ENCODE measurements at regions not wholly inside any gene's neighbourhood (a gene's known extent, or its start where the extent isn't known, plus 50 kb on each side); places are given as distances from the start of the nearest gene placed in this dataset.

DNA sequence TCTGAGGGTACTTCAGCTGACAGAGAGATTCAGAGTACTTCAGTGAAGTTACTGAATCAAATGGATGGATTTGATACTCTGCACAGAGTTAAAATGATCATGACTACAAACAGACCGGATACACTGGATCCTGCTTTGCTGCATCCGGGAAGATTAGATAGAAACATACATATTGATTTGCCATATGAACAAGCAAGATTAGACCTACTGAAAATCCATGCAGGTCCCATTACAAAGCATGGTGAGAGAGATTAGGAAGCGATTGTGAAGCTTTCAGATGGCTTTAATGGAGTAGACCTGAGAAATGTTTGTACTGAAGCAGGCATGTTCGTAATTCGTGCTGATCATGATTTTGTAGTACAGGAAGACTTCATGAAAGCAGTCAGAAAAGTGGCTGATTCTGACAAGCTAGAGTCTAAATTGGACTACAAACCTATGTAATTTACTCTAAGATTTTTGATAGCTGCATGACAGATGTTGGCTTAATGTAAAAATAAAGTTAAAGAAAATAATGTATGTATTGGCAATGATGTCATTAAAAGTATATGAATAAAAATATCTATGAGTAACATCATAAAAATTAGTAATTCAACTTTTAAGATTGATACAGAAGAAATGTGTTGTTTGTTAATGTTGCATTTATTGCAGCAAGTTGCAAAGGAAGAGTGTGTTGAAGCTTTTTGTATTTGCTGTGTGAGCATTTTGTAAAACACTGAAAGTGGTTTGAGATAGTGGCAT, 136.1 kb upstream of the RAP1B start:
- H3K36me3 ChIP-seq (replicated peaks in 1 of 2) = no peaks in the 10 kb centered on the region
- H3K27me3 ChIP-seq = no peaks in the 10 kb centered on the region
- intact Hi-C loops (cut with DNase I) = no loop called here
- H3K9me3 ChIP-seq (replicated peaks in 1 of 3) = no peaks in the 10 kb centered on the region
- no peak for TF ChIP-seq POLR2A (IDR thresholded peaks at IDR 0.05)
- no peak overlapping the region for H3K27ac ChIP-seq
- DNase-seq = no peak
- no peak overlapping the region for H3K4me3 ChIP-seq
- no peaks in the 10 kb centered on the region for H3K4me1 ChIP-seq (replicated peaks in 1 of 2)
- 88 to 94% (median 90%) methylated on average over 5 of the region's 5 CpGs for WGBS, 4 donors

DNA sequence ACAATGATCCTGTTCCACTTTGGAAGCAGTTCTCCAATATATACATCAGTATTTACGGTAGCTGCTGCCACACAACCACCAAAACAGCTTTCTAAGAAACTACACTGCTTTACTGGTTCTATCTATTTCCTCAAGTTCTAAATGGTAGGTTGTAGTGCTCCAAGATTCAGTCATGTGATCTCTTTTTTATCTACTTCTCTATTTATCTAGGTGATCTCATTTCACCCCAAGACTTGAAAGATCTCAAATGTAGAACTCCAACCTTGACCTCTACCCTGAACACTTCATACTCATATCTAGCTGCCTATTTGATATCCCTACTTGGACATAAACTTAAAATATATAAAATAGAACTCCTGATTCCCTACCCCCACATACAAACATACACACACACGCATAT, 133.9 kb upstream of the RAP1B start:
- intact Hi-C loops (cut with DNase I) = no loop called here
- Histone ChIP-seq H3K36me3 (replicated peaks in 1 of 2) (no peaks in the 10 kb centered on the region), H3K4me1 (replicated peaks in 1 of 2) (no peaks in the 10 kb centered on the region), H3K27ac (no peak overlapping the region), H3K9me3 (replicated peaks in 1 of 3) (no peaks in the 10 kb centered on the region), H3K4me3 (no peak overlapping the region), H3K27me3 (no peaks in the 10 kb centered on the region)
- TF ChIP-seq POLR2A (IDR thresholded peaks at IDR 0.05) = no peak
- TF ChIP-seq, protein P1, sequence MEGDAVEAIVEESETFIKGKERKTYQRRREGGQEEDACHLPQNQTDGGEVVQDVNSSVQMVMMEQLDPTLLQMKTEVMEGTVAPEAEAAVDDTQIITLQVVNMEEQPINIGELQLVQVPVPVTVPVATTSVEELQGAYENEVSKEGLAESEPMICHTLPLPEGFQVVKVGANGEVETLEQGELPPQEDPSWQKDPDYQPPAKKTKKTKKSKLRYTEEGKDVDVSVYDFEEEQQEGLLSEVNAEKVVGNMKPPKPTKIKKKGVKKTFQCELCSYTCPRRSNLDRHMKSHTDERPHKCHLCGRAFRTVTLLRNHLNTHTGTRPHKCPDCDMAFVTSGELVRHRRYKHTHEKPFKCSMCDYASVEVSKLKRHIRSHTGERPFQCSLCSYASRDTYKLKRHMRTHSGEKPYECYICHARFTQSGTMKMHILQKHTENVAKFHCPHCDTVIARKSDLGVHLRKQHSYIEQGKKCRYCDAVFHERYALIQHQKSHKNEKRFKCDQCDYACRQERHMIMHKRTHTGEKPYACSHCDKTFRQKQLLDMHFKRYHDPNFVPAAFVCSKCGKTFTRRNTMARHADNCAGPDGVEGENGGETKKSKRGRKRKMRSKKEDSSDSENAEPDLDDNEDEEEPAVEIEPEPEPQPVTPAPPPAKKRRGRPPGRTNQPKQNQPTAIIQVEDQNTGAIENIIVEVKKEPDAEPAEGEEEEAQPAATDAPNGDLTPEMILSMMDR (IDR thresholded peaks at IDR 0.05) = no peak
- WGBS, 4 donors = 97 to 98% (median 97%) methylated on average over 2 of the region's 2 CpGs
- DNase-seq = no peak

DNA sequence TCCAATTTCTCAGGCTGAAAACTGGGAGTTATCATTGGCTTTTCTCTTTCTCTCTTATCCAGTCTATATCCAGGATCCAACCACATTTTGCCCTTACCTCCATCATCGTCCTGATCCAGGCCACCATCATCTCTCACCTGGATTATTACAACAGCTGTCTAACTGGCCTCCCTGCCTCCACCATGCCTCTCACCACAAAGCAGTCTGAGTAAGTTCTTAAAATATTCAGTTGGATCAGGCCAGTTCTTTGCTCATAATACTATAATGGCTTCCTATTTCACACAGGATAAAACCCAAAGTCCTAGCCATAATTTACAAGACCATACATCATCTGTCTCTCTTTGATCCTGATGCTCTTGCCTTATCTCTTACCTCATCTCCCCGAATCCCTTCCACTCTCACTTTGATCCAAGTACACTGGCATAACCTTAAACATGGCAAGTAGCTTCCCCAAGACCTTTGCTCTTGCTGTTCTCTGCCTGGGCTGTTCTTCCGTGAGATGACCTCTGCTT, 133.4 kb upstream of the RAP1B start:
- Histone ChIP-seq H3K4me3 (no peak overlapping the region), H3K27ac (no peak overlapping the region), H3K9me3 (replicated peaks in 1 of 3) (no peaks in the 10 kb centered on the region), H3K36me3 (replicated peaks in 1 of 2) (no peaks in the 10 kb centered on the region), H3K4me1 (replicated peaks in 1 of 2) (no peaks in the 10 kb centered on the region), H3K27me3 (no peaks in the 10 kb centered on the region)
- intact Hi-C loops (cut with DNase I) = no loop called here
- TF ChIP-seq POLR2A (IDR thresholded peaks at IDR 0.05) = no peak
- TF ChIP-seq, protein P1 (IDR thresholded peaks at IDR 0.05) = no peak
- DNase-seq = no peak
- WGBS, 4 donors = 74 to 80% (median 78%) methylated on average over 3 of the region's 3 CpGs

DNA sequence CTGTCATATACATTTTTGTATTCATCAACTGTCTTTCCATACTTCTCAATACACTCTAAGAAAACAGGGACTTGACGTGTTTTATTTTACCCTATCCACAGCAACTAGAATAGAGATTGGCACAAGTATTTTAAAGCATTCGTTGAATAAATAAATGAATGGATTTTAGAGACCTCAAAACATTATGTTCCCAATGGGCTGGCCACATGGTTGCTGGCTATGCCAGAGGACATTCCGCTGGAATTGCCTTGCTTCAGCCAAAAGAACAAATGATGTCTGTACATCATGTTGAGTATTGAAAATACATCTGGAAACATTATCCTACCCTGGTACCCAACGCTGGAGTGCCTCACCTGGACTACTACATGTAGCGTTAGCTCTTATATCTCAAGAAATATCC, 132.8 kb upstream of the RAP1B start:
- no peak for TF ChIP-seq POLR2A (IDR thresholded peaks at IDR 0.05)
- TF ChIP-seq, protein P1 (IDR thresholded peaks at IDR 0.05) = no peak
- no peak for DNase-seq
- Histone ChIP-seq H3K27me3 (no peaks in the 10 kb centered on the region), H3K4me1 (replicated peaks in 1 of 2) (no peaks in the 10 kb centered on the region), H3K4me3 (no peak overlapping the region), H3K9me3 (replicated peaks in 1 of 3) (no peaks in the 10 kb centered on the region), H3K36me3 (replicated peaks in 1 of 2) (no peaks in the 10 kb centered on the region), H3K27ac (no peak overlapping the region)
- intact Hi-C loops (cut with DNase I) = no loop called here
- 90 to 96% (median 93%) methylated on average over 5 of the region's 5 CpGs for WGBS, 4 donors

Data from adrenal gland (tissue), 9 donors.